HG02763 (cell line): ENCODE measurements at regions not wholly inside any gene's neighbourhood (a gene's known extent, or its start where the extent isn't known, plus 50 kb on each side); places are given as distances from the start of the nearest gene placed in this dataset.

Experiments
- ATAC-seq: cut with Tn5 transposase; IDR thresholded peaks from one replicate; pipeline ENCODE4 v1.9.1; 2021; ENCODE audit warnings: mild to moderate bottlenecking, moderate library complexity; ENCODE audit not compliant: unreplicated experiment

- no peak for ATAC-seq
Observed at GRCh38 chr10:2745666-2746065, 321.7 kb upstream of the PFKP start.

- ATAC-seq, result no peak
Observed at GRCh38 chr10:2744547-2745200, 322.7 kb upstream of the PFKP start.

GRCh38 chr10:2734603-2735002 lies 332.7 kb upstream of the PFKP start:
- ATAC-seq, result no peak

- no peak for ATAC-seq
Observed at GRCh38 chr10:2733278-2733963, 333.9 kb upstream of the PFKP start.

GRCh38 chr10:2731940-2732339 lies 335.4 kb upstream of the PFKP start:
- no peak for ATAC-seq

GRCh38 chr10:2729197-2729596 lies 338.2 kb upstream of the PFKP start:
- no peak for ATAC-seq

- ATAC-seq, result no peak
Observed at GRCh38 chr10:2728087-2728486, 339.3 kb upstream of the PFKP start.

GRCh38 chr10:2716596-2716995 lies 350.8 kb upstream of the PFKP start:
- no peak for ATAC-seq

- ATAC-seq, result no peak
Observed at GRCh38 chr10:2714597-2714996, 352.8 kb upstream of the PFKP start.

- ATAC-seq, result no peak
Observed at GRCh38 chr10:2703953-2704352, 363.4 kb upstream of the PFKP start.

GRCh38 chr10:2701802-2702201 lies 365.5 kb upstream of the PFKP start:
- ATAC-seq, result no peak

- peak; percentile 83 for ATAC-seq
Observed at GRCh38 chr10:2700626-2701305, 366.6 kb upstream of the PFKP start.

GRCh38 chr10:2688958-2689357 lies 378.4 kb upstream of the PFKP start:
- no peak for ATAC-seq

GRCh38 chr10:2686691-2687090 lies 380.7 kb upstream of the PFKP start:
- ATAC-seq, result no peak

- ATAC-seq, result no peak
Observed at GRCh38 chr10:2682491-2682890, 384.9 kb upstream of the PFKP start.

- ATAC-seq, result no peak
Observed at GRCh38 chr10:2681891-2682290, 385.5 kb upstream of the PFKP start.

- no peak for ATAC-seq
Observed at GRCh38 chr10:2680821-2681220, 386.5 kb upstream of the PFKP start.

- no peak for ATAC-seq
Observed at GRCh38 chr10:2679646-2680045, 387.7 kb upstream of the PFKP start.

- ATAC-seq, result no peak
Observed at GRCh38 chr10:2676455-2676854, 390.9 kb upstream of the PFKP start.

- ATAC-seq, result no peak
Observed at GRCh38 chr10:2674451-2674850, 392.9 kb upstream of the PFKP start.

- ATAC-seq, result no peak
Observed at GRCh38 chr10:2670864-2671263, 396.5 kb upstream of the PFKP start.

GRCh38 chr10:2665772-2666171 lies 401.6 kb upstream of the PFKP start:
- no peak for ATAC-seq
